HG03469 (cell line): ENCODE measurements at regions not wholly inside any gene's neighbourhood (a gene's known extent, or its start where the extent isn't known, plus 50 kb on each side); places are given as distances from the start of the nearest gene placed in this dataset.
A peak's percentile ranks its signal among the peaks of the same experiment; 100 is the strongest.
"Not testable (repeated sequence)": the region's sequence is repeated elsewhere in the genome, so short reads cannot be mapped to it uniquely, and the experiment has no call there.

Experiments
- ATAC-seq: cut with Tn5 transposase; IDR thresholded peaks from one replicate; pipeline ENCODE4 v1.9.1; 2021; ENCODE audit warnings: mild to moderate bottlenecking, moderate library complexity, moderate number of reproducible peaks; ENCODE audit not compliant: unreplicated experiment

DNA sequence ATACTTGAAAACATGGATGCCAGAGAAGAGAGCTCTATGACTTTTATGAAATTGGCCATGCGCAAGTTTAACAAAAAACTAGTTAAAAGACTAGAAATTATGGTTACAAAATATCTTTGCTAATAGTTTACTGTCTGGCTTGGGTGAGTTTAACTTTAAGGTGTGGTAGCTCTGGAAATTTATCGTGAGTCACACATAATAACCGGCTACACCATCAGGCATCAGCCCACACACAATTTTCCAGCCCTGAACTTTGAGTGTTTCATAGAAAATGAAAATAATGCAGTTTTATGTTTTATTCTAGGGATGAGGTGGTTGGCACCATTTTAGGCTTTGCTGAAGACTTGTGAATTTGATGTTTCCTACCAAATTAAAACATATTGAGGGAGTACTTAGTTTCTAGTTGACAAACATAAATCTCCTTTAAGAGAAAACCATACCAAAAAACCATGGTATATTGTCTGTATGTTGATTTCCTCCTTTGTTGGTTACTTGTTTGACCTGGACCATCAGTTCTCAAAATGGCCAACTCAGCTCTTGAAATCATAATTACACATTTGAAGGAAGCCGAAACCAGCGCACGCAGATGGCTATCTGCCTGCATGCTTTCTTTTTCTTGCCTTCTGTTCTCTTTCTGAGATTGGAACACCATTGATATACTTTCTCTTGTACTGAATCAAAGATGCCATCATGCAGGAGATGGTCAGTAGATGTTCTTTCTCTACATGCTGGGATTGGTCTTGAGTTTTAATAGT lies 125.1 kb downstream of the AKAP11 start:
- ATAC-seq: no peak

DNA sequence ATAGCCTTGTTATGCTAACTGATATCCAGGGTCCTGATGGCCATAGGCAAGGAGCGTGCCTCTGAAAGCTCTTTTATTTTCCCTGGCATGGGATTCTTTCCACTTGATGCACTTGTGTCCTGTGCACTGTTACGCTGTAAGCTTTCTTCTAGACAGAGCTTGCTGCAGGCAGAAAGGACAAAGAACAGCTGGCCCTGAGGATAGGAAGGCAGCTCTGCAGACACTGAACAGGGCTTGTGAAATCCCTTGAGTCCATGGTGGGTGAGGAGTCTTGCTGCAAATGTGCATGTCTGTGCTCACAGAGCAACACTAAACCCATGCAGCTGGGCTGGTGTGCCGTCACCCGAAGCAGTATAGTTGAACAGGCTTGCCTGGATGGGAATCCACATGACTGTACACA lies 126.6 kb downstream of the AKAP11 start:
- no peak for ATAC-seq

DNA sequence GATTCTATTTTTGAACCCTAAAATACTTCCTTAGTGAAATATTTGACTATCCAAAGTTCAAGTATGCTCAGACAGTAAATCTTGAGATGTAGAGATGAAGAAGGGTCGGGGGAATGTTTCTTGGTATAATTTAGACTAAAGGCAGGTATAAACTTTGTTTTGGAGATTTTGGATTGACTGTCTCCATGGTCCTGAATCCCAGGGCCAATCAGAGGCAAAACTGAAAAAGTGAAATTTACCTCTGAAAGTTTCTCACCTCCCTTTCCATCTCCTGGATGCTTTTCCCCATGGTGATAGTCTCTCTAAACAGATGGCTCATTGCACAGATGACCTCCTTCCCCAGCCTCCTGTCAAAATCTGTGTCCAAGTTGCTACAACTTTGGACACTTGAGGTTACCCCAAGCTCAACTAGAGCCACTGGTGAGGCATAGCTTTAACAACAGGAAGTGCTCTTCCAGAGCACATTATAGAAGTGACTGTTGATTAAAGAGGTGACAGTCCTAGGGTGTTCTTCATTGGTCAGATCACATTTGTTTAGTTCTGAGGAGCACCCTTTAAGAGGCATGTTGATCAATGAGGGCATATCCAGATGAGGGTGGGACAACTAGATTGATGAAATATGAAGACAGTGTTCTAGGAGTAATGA lies 128.4 kb downstream of the AKAP11 start:
- ATAC-seq: no peak

DNA sequence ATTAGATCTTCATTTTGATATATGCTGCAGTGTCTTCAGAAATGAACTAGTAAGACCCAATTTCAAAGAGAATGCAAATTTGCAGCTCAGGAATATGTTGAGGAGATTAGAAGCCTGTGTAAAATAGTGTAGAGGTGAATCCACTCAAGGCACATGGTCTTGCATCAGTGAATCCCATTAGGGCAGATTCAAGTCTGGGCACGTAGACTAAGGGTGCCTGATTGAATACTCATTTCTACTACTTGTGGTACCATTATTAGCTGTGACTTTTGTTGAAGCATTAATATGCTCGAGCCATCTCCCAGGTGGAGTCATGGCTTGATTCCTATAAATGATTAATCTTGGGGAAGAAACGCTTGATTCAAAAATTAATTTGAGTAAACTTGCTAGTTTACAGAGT lies 129.4 kb downstream of the AKAP11 start:
- ATAC-seq: no peak

DNA sequence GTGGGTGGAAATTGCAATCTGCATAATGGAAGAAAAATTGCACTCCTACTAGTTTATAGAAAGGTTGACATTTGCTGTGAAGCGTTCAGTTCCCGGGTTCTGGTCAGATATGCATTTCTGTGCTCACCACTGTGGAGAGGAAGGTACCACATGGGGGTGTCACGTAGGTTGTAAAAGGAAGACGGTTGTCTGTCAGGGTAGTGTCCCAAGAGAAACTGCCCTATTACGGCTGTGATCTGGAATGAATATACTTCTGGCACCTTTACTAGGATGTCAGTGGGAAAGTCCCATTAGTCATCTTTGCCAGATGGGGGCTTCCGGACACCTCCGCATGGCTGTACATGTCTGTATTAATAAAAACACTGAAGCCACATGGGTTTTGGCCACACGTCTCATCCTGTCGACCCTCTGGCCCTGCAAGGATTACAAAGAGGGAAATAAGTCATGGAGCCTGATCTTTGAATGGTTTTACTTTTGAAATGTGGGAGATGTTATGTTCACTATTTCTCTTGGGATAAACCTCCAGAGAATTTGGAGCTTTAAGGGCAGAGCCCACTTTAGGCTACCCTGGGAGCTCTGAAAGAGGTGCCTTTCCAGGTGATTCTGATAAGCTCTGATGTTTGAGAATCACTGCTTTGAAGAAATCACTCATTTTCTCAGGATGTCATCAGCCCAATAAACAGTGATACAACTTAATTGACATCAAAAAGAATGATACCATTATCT lies 133.9 kb downstream of the AKAP11 start:
- ATAC-seq: peak; percentile 56

DNA sequence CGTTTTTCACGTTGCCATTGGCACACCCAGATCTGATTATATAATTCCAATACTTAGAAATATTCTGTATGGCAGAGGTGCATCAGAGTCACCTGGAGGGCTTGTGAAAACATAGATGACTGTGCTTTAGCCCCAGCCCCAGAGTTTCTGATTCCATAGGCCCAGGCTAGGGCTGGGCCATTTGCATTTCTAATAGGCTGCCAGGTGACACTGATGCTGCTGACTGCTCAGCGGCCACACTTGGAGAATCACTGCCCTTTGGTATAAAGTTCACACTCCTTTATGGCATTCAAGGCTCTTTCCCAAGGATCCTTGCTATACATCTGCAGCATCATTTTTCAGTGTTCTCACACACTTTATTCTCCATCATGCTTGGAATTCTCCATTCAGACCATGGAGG lies 137.1 kb downstream of the AKAP11 start:
- no peak for ATAC-seq

DNA sequence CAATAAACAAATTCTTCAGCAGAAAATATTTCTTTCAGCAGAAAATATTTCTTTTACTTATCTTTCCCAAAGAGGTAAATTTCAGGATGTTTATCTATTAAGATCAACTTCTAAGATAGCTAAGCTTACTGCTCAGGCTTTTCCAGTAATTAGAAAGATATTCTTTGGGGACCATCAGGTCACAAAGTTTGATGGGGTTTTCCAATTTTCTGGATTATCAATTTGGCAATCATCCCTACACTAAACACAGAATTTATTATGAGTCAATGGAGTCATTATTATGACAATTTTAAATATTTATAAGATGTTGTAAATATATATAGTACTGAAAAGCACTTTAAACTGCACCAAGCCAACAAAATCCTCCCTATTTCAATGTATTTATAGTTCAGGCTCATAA lies 137.6 kb downstream of the AKAP11 start:
- no peak for ATAC-seq

DNA sequence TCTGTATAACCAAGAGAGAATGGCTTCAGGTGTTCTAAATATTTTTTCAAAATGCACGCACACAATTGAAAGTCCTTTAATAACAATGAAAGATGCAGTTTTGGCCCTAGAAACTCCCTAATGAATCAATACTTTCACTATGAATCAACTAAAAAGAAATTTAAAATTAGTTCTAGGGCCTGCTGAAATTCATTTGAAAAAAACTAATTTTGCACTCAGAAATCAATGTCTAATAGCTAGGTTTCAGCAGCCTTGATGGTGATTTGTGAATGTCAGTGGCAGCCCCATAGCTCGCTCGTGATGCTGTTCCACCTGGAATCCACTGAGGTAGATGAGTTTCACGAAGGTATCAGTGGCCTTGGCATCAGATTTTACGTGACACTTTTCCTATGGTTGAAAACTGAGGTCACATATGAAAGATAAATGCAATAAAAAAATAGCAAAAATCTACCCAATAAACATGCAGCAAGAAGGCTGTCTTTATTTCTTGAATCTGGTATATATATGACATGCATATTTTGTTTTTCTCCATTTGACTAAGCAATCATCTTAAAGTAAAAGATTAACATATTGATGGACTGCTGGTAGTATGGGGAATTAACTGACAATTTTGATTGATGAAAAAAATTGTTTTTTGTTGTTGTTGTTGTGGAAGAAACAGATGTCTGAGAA lies 141.0 kb downstream of the AKAP11 start:
- no peak for ATAC-seq

DNA sequence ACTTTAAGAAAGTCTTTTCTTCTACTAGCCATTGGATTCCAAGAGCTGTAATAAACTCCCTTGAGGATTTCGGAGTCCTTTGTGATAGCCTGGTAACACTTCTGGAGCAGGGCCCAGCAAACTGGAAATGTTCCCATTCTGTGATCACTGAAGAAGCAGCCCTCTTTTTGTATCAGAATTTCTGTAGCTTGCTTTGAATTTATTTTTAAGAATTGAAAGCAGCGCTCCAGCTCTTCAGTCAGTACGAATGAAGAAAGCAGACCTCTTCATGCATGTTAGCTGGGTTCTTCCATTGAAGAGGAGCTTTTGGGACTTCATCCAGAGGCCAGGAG lies 141.5 kb downstream of the AKAP11 start:
- no peak for ATAC-seq

DNA sequence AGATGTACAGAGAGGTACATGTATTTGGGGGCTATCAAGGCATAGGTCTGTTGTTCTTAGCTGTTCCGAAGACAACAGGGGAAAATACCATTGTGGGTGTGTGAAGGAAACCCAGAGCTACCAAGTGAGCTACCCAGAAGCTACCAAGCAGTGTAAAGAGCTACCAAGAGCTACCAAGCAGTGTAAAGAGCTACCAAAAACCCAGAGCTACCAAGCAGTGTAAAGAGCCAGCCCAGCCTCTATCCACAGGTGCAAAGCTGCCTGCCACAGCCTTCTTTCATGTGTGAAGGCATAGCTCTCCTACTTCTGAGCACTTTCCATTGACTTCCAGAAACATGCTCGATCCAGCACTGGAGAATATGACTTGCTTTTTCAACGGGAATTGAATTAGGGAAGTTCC lies 145.7 kb downstream of the AKAP11 start:
- no peak for ATAC-seq

DNA sequence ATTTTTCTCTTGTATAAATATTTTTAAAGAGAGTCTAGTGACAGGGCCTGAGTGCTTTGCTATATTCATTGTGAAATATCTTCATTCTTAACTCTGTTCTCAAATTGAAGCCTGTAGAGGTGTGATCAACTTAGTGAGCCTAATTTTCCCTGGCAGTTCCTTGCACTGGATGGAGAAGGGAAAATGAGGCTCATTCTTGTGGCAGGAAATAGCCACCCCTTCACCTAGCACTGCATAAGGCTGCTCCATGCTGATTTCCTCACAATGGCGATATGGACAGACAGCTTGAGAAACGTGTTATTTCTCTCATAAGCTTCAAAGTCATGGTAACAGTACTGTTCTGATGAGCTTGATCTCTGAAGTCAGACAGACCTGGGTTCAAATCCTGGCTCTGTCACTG lies 146.2 kb downstream of the AKAP11 start:
- no peak for ATAC-seq

DNA sequence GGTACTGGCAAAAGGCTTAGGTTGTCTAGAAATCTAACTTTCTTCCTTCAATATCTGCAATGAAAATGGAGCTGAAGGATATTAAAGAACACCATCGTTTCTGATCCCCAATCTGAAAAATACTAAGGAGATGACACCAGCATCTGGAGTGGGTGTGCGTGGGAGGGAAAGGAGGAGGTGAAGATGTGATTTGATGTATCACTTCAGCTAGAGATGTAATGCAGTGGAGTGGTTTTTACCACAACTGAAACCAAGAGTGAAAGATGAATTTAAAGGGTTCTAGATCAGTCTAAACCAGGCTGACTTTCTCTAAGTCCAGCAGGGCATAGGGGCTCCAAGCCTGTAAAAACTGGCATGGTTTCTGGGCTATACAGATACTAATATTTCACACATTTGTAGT lies 148.4 kb downstream of the AKAP11 start:
- ATAC-seq: no peak

DNA sequence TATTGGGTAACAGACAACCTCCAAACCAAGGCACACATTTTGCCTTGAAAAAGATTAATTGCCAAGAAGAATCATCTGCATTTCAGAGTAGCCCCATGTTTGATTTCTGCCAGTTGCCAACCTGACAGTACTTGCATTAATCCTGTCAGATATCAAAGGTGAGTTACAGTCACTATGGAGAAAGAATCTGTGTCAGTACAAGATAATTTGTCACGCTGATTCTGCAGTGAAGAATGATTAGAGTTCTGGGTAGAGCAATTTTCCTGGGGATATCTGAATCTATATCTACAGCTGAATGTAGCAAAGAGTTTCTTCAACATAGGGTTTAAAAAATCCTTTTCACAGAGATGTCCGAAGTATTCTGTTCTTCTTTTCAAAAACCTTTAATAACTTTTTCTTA lies 150.7 kb downstream of the AKAP11 start:
- no peak for ATAC-seq

DNA sequence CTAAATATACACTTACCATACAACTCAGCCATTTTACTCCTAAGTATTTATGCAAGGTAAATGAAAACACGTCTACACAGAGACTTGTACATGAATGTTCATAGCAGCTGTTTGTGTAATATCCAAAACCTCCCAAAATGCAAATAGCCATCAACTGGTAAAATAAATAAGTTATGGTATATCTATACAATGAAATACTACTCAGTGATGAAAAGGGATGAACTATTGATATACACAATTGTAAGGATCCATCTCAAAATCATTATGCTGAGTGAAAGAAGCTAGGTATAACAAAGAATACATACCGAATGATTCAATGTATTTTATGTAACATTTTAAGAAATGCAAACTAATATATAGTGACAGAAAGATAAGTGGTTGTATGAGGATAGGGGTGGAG lies 149.8 kb upstream of the TNFSF11 start:
- ATAC-seq: no peak

DNA sequence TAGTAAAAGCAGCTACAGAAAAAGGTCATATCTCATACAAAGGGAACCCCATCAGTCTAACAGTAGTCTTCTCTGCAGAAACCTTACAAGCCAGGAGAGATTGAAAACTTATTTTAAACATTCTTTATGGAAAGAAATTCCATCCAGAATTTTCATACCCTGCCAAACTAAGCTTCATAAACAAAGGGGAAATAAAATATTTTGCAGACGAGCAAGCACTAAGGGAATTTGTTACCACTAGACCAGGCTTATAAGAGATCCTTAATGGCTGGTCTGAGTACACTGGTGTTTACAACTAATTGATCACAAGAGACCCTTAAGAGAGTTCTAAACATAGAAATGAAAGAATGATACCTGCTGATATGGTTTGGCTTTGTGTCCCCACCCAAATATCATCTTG lies 128.6 kb upstream of the TNFSF11 start:
- no peak for ATAC-seq

DNA sequence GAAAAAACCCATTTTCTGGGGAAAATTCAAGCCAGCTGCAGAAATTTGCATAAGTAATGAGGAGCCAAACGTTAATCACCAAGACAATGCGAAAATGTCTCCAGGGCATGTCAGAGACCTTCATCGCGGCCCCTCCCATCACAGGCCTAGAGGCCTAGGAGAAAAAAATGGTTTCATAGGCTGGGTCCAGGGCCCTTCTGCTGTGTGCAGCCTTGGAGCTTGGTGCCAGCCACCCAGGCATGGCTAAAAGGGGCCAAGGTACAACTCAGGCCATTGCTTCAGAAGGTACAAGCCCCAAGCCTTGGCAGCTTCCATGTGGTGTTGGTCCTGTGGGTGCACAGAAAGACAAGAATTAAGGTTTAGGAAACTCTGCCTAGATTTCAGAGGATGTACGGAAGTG lies 127.4 kb upstream of the TNFSF11 start:
- not testable (repeated sequence) for ATAC-seq

DNA sequence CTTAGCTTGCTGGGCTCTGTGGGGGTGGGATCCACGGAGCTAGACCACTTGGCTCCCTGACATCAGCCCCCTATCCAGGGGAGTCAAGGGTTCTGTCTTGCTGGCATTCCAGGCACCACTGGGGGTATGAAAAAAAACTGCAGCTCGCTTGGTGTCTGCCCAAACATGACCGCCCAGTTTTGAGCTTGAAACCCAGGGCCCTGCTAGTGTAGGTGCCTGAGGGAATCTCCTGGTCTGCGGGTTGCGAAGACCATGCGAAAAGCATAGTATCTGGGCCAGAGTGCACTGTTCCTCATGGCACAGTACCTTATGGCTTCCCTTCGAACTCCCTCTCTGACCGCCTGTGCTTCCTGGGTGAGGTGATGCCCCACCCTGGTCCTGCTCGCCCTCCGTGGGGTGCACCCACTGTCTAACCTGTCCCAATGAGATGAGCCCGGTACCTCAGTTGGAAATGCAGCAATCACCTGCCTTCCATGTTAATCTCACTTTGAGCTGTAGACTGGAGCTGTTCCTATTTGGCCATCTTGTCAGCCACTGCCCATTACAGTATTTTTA lies 120.8 kb upstream of the TNFSF11 start:
- no peak for ATAC-seq

DNA sequence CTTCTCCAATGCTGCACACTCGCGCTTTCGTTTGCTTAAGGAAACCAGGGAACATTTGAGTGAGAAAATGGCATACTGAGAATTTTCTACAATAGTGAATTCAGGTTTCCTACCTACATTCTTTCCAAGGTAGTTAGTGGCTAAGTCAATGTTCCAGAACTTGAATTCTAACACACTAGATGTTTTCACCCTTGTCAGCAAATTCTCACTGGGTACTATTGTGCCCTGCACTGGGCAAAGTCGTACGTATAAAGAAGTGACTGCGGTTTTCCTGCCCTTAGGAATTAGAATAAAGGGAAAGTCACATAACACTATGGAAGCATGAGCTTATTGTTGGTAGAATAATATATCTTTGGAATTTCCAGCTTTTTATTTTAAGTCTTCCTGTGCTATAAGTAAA lies 119.2 kb upstream of the TNFSF11 start:
- no peak for ATAC-seq

DNA sequence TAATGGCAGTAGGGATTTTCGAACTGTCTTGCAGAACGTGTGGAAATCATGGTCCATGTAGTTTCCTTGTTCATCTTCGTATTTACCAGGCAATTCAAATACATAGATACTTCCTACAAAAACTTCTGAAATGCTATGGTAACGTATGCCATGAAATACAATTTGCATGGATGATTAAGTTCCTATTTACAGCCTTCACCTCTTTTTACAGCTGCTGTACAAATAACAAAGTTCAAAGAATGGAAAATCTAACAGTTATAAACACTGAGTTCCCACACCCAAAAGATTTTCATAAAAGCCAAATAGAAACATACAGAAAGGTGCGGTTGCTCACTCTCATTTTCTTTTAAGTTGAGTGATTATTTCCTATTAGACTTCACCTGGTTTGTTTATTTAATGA lies 115.8 kb upstream of the TNFSF11 start:
- ATAC-seq: no peak

DNA sequence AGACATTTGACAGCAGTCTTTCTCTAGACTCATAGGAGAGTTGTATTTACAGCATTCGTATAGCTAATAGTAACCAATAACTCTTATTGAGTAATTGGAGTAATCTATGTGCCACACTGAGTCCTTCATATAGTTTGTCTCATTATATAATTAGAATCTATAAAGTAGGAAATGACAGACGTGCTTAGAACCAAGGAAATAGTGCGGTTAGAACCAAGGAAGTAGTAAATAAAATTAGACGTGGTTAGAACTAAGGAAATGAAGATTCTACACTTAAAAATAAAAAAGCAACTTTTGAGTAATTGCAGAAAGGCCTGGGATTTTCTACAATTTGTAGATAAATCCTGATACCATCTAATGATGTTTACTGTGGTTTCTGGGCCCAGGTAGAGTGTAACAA lies 107.8 kb upstream of the TNFSF11 start:
- no peak for ATAC-seq

DNA sequence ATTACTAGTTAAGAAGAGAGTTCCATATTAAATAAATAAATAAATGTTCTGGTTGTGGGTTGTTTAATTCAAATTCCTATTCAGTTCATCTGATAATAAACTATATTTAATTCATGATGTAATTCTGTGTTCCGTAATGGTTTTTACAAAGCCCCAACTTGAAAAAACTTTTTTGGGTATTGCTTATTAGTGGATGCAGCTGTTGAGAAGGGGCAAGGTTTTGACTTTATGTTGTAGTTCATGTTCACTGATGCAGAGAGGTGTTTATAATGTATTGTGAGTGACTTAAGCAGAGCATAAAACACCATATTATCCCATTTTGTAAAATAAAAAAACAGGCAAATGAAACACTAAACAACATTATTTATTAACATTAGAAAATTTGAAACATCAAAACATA lies 107.3 kb upstream of the TNFSF11 start:
- ATAC-seq: no peak
